Muscle of arm (tissue), 1 donor: ENCODE measurements at regions not wholly inside any gene's neighbourhood (a gene's known extent, or its start where the extent isn't known, plus 50 kb on each side); places are given as distances from the start of the nearest gene placed in this dataset.
"Not testable (repeated sequence)": the region's sequence is repeated elsewhere in the genome, so short reads cannot be mapped to it uniquely, and the experiment has no call there.

Source experiments
- DNase-seq: peaks from one replicate; pipeline ENCODE4 v3.0.0-alpha.2; 2013

GRCh38 chr10:35896001-35896400 is 253.9 kb upstream of the FZD8 start:
- DNase-seq, result no peak

- no peak for DNase-seq
Measured at GRCh38 chr10:35895331-35895730, 253.2 kb upstream of the FZD8 start.

GRCh38 chr10:35892526-35892925 is 250.4 kb upstream of the FZD8 start:
- no peak for DNase-seq

- DNase-seq, result no peak
Measured at GRCh38 chr10:35890676-35891495, 248.8 kb upstream of the FZD8 start.

GRCh38 chr10:35889971-35890675 is 248.0 kb upstream of the FZD8 start:
- DNase-seq, result no peak

- DNase-seq, result no peak
Measured at GRCh38 chr10:35889226-35889625, 247.1 kb upstream of the FZD8 start.

GRCh38 chr10:35888400-35888799 is 246.3 kb upstream of the FZD8 start:
- no peak for DNase-seq

GRCh38 chr10:35887685-35888084 is 245.6 kb upstream of the FZD8 start:
- DNase-seq, result no peak

GRCh38 chr10:35885076-35885475 is 243.0 kb upstream of the FZD8 start:
- no peak for DNase-seq

GRCh38 chr10:35884657-35885071 is 242.6 kb upstream of the FZD8 start:
- no peak for DNase-seq

- no peak for DNase-seq
Measured at GRCh38 chr10:35882422-35883150, 240.5 kb upstream of the FZD8 start.

GRCh38 chr10:35881320-35881719 is 239.2 kb upstream of the FZD8 start:
- no peak for DNase-seq

GRCh38 chr10:35876248-35876647 is 234.2 kb upstream of the FZD8 start:
- DNase-seq, result no peak

- DNase-seq, result no peak
Measured at GRCh38 chr10:35875016-35875676, 233.1 kb upstream of the FZD8 start.

GRCh38 chr10:35874311-35875015 is 232.4 kb upstream of the FZD8 start:
- DNase-seq, result no peak

- DNase-seq, result no peak
Measured at GRCh38 chr10:35872671-35873070, 230.6 kb upstream of the FZD8 start.

GRCh38 chr10:35870665-35871310 is 228.7 kb upstream of the FZD8 start:
- DNase-seq, result no peak

GRCh38 chr10:35858676-35859283 is 216.7 kb upstream of the FZD8 start:
- not testable (repeated sequence) for DNase-seq

- DNase-seq, result no peak
Measured at GRCh38 chr10:35857860-35858259, 215.8 kb upstream of the FZD8 start.

GRCh38 chr10:35855155-35855947 is 213.3 kb upstream of the FZD8 start:
- no peak for DNase-seq
